ENCODE measurements at regions not wholly inside any gene's neighbourhood (a gene's known extent, or its start where the extent isn't known, plus 50 kb on each side); places are given as distances from the start of the nearest gene placed in this dataset.

- peak overlapping the region; percentile 88 for H3K27ac Mint-ChIP-seq (ENCODE audit: unreplicated experiment)
- no peak for DNase-seq (ENCODE audit: extremely low spot score, unreplicated experiment)
- H3K4me3 Mint-ChIP-seq (ENCODE audit: unreplicated experiment): no peak overlapping the region
- no peak for TF ChIP-seq CTCF (IDR thresholded peaks at IDR 0.05)
- H3K27me3 Mint-ChIP-seq (ENCODE audit: unreplicated experiment): no peaks in the 10 kb centered on the region
- peaks cover 1% of the 10 kb centered on the region for H3K36me3 Mint-ChIP-seq (ENCODE audit: unreplicated experiment)
- peaks cover 66% of the 10 kb centered on the region for H3K4me1 Mint-ChIP-seq (ENCODE audit: unreplicated experiment)
- H3K9me3 Mint-ChIP-seq (ENCODE audit: unreplicated experiment): peaks cover 4% of the 10 kb centered on the region
Observed at GRCh38 chr3:156763931-156764720, 62.0 kb upstream of the LEKR1 start.

DNA sequence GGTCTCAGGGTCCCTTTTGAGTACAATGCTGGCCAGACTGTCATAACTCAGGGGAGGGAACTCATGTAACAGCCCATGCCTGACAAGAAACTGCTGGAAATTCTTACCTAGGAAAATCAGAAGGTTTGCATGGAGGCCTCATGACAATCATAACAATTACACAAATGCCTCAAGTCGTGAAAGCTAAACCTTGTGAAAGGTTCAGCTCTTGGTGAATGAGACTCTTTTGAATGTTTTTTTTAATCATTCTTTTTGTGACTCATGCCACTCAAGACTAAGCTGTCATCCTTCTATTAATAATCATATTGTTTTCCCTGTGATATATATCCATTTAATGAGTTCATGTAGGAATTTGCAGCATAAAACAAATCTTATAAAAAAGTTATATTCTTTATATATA is 61.4 kb upstream of the LEKR1 start:
- Mint-ChIP-seq H3K4me1 (ENCODE audit: unreplicated experiment) (peaks cover 71% of the 10 kb centered on the region), H3K4me3 (ENCODE audit: unreplicated experiment) (no peak overlapping the region), H3K36me3 (ENCODE audit: unreplicated experiment) (peaks cover 1% of the 10 kb centered on the region), H3K27ac (ENCODE audit: unreplicated experiment) (peak overlapping the region; percentile 88), H3K9me3 (ENCODE audit: unreplicated experiment) (peaks cover 4% of the 10 kb centered on the region), H3K27me3 (ENCODE audit: unreplicated experiment) (no peaks in the 10 kb centered on the region)
- no peak for TF ChIP-seq CTCF (IDR thresholded peaks at IDR 0.05)
- no peak for DNase-seq (ENCODE audit: extremely low spot score, unreplicated experiment)

GRCh38 chr3:156768390-156768789 is 57.8 kb upstream of the LEKR1 start:
- Mint-ChIP-seq H3K4me3 (ENCODE audit: unreplicated experiment) (no peak overlapping the region), H3K36me3 (ENCODE audit: unreplicated experiment) (peaks cover 1% of the 10 kb centered on the region), H3K27ac (ENCODE audit: unreplicated experiment) (no peak overlapping the region), H3K9me3 (ENCODE audit: unreplicated experiment) (no peaks in the 10 kb centered on the region), H3K4me1 (ENCODE audit: unreplicated experiment) (peaks cover 60% of the 10 kb centered on the region), H3K27me3 (ENCODE audit: unreplicated experiment) (no peaks in the 10 kb centered on the region)
- TF ChIP-seq CTCF (IDR thresholded peaks at IDR 0.05): no peak
- no peak for DNase-seq (ENCODE audit: extremely low spot score, unreplicated experiment)

DNA sequence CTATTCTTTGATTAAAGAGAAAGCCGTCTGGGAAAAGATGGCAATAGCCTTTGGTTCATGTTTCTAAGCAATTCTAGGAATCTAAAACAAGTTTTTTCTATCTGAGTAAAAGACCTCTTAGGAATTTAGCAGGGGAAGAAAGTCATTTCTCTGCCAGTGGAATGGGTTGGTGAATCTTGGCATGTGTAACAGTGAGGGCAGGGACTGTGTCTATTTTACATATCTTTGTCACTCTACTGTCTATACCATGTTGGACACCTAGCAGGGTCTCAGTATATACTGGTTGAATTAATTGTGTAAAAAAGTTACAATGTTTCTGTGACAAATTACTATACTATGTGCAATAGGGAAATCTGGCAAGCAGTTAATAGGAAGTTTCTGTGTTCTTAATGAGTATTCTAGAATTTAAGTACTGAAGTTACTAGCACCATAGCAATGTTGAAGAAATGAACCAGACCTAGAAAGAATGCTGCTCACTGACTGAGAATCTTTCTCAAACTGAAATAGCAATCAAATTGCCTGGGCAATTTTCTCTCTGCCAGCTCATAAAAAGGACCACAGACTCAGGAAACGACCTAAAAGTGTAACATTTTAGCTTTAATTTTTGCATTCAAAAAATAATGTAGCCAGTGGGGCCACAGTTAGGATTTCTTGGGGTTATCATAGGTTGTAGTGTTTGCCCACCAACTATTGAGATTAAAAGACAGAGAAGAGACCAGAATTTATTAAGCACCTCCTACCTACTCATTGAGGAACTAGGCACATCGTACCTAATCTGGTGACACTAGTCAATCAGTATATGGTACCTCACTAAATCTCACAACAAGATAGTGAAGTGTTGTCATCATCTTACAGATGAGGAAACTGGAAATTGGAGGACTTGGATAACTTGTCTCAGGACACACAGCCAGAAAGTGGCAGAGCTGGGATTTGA is 56.2 kb upstream of the LEKR1 start:
- peaks cover 56% of the 10 kb centered on the region for H3K4me1 Mint-ChIP-seq (ENCODE audit: unreplicated experiment)

More for the DNA sequence above, 56.2 kb upstream of the LEKR1 start:
- TF ChIP-seq CTCF (IDR thresholded peaks at IDR 0.05): no peak
- no peaks in the 10 kb centered on the region for H3K9me3 Mint-ChIP-seq (ENCODE audit: unreplicated experiment)
- peak overlapping the region; percentile 81 for H3K27ac Mint-ChIP-seq (ENCODE audit: unreplicated experiment)
- H3K4me3 Mint-ChIP-seq (ENCODE audit: unreplicated experiment): no peak overlapping the region
- no peaks in the 10 kb centered on the region for H3K27me3 Mint-ChIP-seq (ENCODE audit: unreplicated experiment)
- H3K36me3 Mint-ChIP-seq (ENCODE audit: unreplicated experiment): peaks cover 3% of the 10 kb centered on the region
- DNase-seq (ENCODE audit: extremely low spot score, unreplicated experiment): no peak

All from osteocyte (in vitro differentiated cells).